Activated CD4-positive, alpha-beta memory T cell treated with anti-CD3 and anti-CD28 coated beads for 36 hours (primary cell): ENCODE measurements at regions not wholly inside any gene's neighbourhood (a gene's known extent, or its start where the extent isn't known, plus 50 kb on each side); places are given as distances from the start of the nearest gene placed in this dataset.
A peak's percentile ranks its signal among the peaks of the same experiment; 100 is the strongest.
"Not testable (repeated sequence)": the region's sequence is repeated elsewhere in the genome, so short reads cannot be mapped to it uniquely, and the experiment has no call there.

Experiments used
- CTCF ChIA-PET: fragments of 350-600 bp; sonication (Branson Sonifier 250); formaldehyde crosslinking; loops from one replicate; lab custom pipeline; 2021; ENCODE audit warnings: antibody characterized with exemption, inconsistent platforms; lab: Charles Lee
- POLR2A ChIA-PET: fragments of 350-600 bp; sonication (Branson Sonifier 250); formaldehyde crosslinking; loops from one replicate; lab custom pipeline; 2021; ENCODE audit warnings: antibody characterized with exemption; lab: Charles Lee
- DNase-seq: peaks from one replicate; pipeline ENCODE4 v3.0.0-alpha.2; 2020
- H3K27ac Mint-ChIP-seq: one replicate; pipeline ENCODE4 v1.8.0; 2021; ENCODE audit warnings: mixed read lengths
- H3K27me3 Mint-ChIP-seq: one replicate; pipeline ENCODE4 v1.8.0; 2021; ENCODE audit warnings: mixed read lengths
- H3K36me3 Mint-ChIP-seq: one replicate; pipeline ENCODE4 v1.8.0; 2021; ENCODE audit warnings: mixed read lengths
- H3K4me1 Mint-ChIP-seq: one replicate; pipeline ENCODE4 v1.8.0; 2021; ENCODE audit warnings: low read depth, mixed read lengths
- H3K4me3 Mint-ChIP-seq: one replicate; pipeline ENCODE4 v1.8.0; 2021; ENCODE audit warnings: mild to moderate bottlenecking, mixed read lengths
- H3K9me3 Mint-ChIP-seq: one replicate; pipeline ENCODE4 v1.8.0; 2021; ENCODE audit warnings: mixed read lengths
- intact Hi-C: fragments of 100-400 bp; cut with micrococcal nuclease; formaldehyde crosslinking; loops from one replicate; pipeline ENCODE4 v1.15.1; 2023

DNA sequence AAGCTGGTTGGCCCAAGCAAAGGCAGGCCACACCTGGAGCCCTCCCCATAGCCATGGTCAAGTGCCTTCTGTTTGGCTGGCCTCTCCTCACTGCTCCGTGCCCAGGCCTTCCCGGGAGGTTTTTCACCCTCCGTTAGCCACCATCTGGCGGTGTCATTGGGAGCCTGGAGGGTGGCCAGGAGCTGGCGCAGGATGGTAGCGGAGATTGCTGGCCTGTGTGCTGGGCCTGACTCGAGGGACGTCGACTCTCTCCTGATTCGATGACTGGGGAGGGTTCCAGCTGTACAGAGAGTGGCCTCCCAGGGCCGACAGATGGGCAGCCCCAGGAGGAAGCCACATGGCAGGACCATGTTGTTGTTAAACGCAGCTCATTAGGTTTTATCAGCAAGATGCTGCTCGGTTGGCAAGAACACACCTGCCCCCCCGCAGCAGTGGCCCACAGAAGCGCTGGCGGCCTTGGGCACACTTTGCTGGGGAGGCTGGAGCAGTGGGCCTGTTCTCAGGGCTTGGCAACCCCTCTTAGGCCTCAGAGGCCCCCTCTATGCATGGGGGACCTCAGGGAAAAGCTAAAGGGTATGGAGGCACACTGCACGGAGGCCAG lies 64.0 kb upstream of the CACUL1 start:
- Mint-ChIP-seq H3K36me3 (no peaks in the 10 kb centered on the region), H3K9me3 (no peaks in the 10 kb centered on the region), H3K27ac (no peak overlapping the region), H3K4me1 (no peaks in the 10 kb centered on the region), H3K27me3 (peaks cover under 1% of the 10 kb centered on the region), H3K4me3 (no peak overlapping the region)
- ChIA-PET POLR2A (no interaction called here), CTCF (no interaction called here)
- no peak for DNase-seq
- intact Hi-C loops = no loop called here

DNA sequence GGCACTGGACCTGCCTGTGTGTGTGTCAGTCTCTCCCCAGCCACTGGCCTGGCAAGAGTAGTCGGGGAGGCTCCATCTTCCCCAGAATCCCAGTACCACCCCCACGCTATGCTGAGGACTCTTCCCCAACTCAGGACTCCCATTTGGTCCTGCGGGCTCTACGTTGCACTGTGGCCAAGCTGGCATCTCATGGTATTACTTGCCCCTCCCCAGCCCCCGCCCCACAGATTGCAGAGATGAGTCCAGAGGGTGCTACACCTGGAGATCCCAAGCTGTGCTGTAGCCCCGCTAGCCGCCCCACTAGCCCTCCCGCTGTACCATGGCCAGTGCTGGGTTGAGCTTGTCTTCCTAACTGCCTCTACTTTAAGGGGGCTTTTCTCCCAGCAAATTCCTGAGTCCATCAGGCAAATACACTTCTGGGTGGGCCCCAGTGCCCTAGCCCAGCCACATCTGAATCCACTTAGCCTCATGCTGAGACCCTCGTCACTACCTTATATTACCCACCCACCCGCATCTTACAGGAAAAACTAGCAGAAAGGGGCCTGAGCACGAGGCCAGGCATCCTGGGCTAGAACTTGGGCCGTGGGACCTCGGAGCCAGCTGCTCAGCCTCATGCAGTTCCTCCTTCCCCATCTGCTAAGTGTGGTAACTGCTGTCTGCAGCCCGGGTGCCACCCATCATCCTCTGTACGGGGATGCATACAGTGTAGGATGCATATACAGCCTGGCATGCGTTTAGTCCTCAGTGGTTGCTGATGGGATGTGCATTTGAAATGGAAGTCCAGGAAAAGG lies 65.8 kb upstream of the CACUL1 start:
- ChIA-PET CTCF (no interaction called here), POLR2A (no interaction called here)
- no peak overlapping the region for H3K27ac Mint-ChIP-seq
- no peak for DNase-seq
- no peak overlapping the region for H3K4me3 Mint-ChIP-seq
- H3K9me3 Mint-ChIP-seq = no peaks in the 10 kb centered on the region
- no peaks in the 10 kb centered on the region for H3K4me1 Mint-ChIP-seq
- H3K36me3 Mint-ChIP-seq = no peaks in the 10 kb centered on the region
- no peaks in the 10 kb centered on the region for H3K27me3 Mint-ChIP-seq
- intact Hi-C loops = no loop called here

DNA sequence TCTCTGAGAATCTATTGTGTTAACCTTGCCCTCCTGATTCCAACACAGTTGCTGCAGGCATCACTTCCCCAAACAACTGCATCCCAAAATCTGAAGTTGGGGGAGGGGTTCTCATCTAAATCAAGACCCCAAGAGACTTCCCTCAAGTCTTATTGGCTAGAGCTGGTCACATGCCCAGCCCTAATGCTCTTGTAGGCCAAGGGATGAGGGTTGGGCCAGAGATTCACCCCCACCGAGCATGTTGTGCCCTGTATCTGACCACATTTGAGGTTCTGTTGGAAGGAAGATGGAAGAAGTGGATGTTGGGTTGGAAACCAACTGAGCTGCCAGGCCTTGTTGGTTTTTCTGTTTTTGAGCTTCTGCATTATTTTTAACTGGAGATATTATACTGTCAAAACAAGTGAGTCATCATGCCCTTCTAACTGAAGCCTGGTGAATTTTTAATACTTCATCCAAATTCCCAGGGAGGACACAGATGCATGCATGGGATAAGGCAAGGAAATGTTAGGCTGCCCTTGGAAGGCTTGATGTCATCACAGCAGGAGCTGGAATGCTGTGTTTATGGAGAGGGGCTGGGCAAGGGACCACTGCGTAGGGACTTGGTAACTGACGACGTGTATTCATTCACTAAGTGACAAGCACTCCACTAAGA lies 68.6 kb upstream of the CACUL1 start:
- Mint-ChIP-seq H3K9me3 (no peaks in the 10 kb centered on the region), H3K4me1 (no peaks in the 10 kb centered on the region), H3K27ac (no peak overlapping the region), H3K36me3 (no peaks in the 10 kb centered on the region), H3K27me3 (no peaks in the 10 kb centered on the region), H3K4me3 (no peak overlapping the region)
- ChIA-PET POLR2A (no interaction called here), CTCF (no interaction called here)
- intact Hi-C loops = no loop called here
- no peak for DNase-seq

DNA sequence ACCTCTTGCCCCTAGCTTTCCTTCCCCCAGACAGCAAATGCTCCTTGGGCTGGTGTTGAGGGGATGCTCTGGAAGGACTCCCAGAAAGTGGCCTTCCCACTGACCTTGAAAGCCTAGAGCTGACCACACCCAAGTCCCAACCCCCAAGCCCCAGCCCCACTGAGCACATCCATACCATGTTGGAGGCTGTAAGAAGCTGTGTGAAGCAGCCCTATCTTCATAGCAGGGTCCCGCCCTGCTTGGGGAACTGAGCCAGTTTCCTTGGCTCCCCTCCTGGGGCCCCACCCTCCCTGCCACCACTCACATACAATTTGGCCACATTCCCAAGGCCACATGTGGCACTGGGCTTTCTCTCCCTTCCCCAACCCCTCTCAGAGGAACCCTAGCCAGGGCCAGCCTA lies 72.3 kb upstream of the CACUL1 start:
- ChIA-PET CTCF (interaction anchor here (1.1 to 1.5 kb wide), 3 partner anchors 9 to 25 kb away, joined by 3 to 8 read pairs (median 4); no protein-coding TSS in a partner anchor), POLR2A (no interaction called here)
- intact Hi-C loops = no loop called here
- no peak overlapping the region for H3K4me3 Mint-ChIP-seq
- DNase-seq = no peak
- H3K4me1 Mint-ChIP-seq = peaks cover 3% of the 10 kb centered on the region
- no peaks in the 10 kb centered on the region for H3K36me3 Mint-ChIP-seq
- H3K9me3 Mint-ChIP-seq = no peaks in the 10 kb centered on the region
- H3K27ac Mint-ChIP-seq = no peak overlapping the region
- H3K27me3 Mint-ChIP-seq = no peaks in the 10 kb centered on the region

DNA sequence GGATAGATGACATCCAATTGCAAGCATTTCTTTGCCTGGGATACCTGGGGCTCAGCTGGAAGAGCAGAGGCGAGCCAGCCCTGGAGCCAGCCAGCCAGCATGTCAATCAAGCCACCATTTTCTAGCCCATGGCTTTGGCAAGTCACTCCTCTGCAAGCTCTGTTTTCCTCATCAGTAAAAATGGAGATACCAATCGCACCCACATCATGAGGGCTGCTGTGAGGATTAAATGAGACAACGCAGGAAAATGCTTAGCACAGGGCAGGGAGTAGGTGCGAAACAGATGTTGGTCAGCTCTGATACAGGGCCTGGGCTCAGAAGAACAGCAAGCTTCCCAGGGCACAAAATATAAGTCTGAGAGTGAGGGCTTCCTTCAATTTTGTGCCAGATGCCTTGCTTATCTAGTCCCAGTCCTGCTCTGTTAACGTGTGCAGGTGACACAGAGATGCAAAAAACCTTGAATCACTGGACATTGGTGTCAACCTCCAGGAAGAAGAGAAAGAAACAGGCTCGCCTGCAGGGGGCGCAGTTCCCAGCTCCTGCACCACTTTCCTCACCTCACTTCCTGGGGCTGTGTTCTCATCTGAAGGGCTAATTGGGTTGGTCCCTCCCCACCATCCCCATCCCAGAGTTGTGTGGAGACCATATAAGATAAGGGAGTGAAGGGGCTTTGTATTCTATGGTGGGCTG lies 72.8 kb upstream of the CACUL1 start:
- Mint-ChIP-seq H3K9me3 (no peaks in the 10 kb centered on the region), H3K36me3 (no peaks in the 10 kb centered on the region), H3K27ac (no peak overlapping the region), H3K4me1 (peaks cover 7% of the 10 kb centered on the region), H3K27me3 (no peaks in the 10 kb centered on the region), H3K4me3 (no peak overlapping the region)
- intact Hi-C loops = no loop called here
- CTCF ChIA-PET = interaction anchor here (0.6 to 1.5 kb wide), 4 partner anchors 10 to 303 kb away, joined by 3 to 8 read pairs (median 4); no protein-coding TSS in a partner anchor
- peak; percentile 23 for DNase-seq
- POLR2A ChIA-PET = no interaction called here

DNA sequence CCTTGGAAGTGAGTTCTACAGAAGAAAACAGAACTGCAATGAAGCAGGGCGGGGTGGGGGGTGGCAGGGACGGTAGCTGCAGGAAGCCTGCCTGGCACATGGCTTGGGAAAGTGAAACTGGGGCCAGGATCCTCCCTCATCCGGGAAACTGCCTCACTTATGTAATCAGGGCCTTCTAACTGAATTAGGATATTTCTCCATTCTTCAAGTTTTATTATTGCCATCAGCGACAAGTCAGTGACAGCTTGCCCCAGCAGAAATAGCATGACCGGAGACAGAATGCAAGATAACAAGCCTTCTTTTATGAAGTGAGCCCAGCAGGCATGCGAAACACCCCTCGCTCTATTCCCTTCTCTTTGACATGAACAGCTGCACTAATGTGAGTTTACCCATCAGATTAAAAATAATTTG lies 77.5 kb upstream of the CACUL1 start:
- H3K27me3 Mint-ChIP-seq = no peaks in the 10 kb centered on the region
- ChIA-PET POLR2A (no interaction called here), CTCF (no interaction called here)
- H3K9me3 Mint-ChIP-seq = no peaks in the 10 kb centered on the region
- peaks cover 7% of the 10 kb centered on the region for H3K4me1 Mint-ChIP-seq
- DNase-seq = peak; percentile 11
- H3K27ac Mint-ChIP-seq = no peak overlapping the region
- H3K4me3 Mint-ChIP-seq = no peak overlapping the region
- H3K36me3 Mint-ChIP-seq = no peaks in the 10 kb centered on the region
- intact Hi-C loops = no loop called here

DNA sequence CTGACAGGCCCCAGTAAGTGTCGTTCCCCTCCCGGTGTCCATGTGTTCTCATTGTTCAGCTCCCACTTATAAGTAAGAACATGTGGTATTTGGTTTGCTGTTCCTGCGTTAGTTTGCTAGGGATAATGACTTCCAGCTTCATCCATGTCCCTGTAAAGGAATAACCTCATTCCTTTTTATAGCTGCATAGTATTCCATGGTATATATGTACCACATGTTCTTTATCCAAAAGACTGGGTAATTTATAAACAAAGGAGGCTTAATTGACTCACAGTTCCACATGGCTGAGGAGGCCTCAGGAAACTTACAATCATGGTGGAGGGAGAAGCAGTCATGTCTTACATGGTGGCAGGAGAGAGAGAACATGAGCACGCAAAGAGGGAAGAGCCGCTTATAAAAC lies 79.6 kb upstream of the CACUL1 start:
- POLR2A ChIA-PET, H3K4me1 Mint-ChIP-seq, H3K36me3 Mint-ChIP-seq, H3K9me3 Mint-ChIP-seq, H3K27me3 Mint-ChIP-seq, intact Hi-C loops, H3K27ac Mint-ChIP-seq, DNase-seq, H3K4me3 Mint-ChIP-seq: not testable (repeated sequence)
- CTCF ChIA-PET = interaction anchor here (1.1 kb wide), 1 partner anchor 15 kb away, joined by 4 read pairs; no protein-coding TSS in a partner anchor

DNA sequence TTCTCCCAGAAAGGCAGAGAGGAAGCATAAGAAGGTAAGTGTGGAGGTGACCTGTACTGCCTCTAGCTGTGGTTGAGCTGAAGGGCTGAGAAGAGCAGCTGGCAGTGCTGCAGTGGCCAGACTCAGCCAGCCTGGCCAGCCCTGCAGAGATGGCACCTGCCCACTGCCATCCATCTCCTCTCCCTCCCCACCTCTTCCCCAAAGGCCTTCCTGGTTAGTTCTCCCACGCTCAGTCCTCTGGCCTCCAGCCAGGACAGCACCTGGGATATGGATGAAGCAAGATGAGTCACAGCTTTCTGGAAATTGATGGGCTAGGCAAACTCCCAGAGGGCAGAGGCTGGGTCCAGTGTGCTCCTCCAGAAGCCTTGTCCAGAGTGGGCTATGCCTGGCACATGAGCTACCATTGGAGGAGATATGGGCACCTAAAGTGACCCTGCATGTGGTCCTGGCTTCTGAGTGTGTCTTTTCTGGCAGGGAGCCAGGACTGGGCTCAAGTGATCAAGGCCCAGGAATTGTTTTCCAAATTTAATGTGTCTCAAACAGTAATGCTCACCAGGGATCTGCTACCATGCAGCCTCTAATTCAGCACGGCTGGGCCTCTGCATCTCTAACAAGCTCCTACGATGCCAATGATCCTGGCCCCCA lies 81.0 kb upstream of the CACUL1 start:
- Mint-ChIP-seq H3K27ac (no peak overlapping the region), H3K27me3 (no peaks in the 10 kb centered on the region), H3K9me3 (no peaks in the 10 kb centered on the region), H3K4me3 (no peak overlapping the region), H3K4me1 (peaks cover 20% of the 10 kb centered on the region), H3K36me3 (no peaks in the 10 kb centered on the region)
- no peak for DNase-seq
- ChIA-PET POLR2A (no interaction called here), CTCF (interaction anchor here (0.6 kb wide), 1 partner anchor 21 kb away, joined by 5 read pairs; no protein-coding TSS in a partner anchor)
- intact Hi-C loops = no loop called here

DNA sequence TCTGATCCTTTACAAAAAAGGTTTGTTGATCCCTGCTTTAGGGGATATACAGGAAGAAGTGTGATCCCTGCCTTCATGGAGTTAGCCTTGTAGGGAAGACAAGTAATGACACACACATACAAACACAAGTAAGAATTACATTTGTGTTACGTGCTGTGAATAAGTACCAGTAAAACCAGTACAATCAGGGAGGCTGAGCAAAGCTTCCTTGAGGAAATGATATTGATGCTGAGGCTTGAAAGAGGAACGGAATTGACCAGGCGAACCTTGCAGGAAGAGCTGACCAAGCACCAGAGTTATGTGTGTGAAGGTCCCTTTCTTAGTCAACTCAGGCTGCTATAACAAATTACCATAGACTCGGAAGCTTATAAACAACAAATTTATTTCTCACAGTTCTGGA lies 83.6 kb upstream of the CACUL1 start:
- intact Hi-C loops = no loop called here
- H3K36me3 Mint-ChIP-seq = no peaks in the 10 kb centered on the region
- no peak overlapping the region for H3K27ac Mint-ChIP-seq
- no peaks in the 10 kb centered on the region for H3K9me3 Mint-ChIP-seq
- ChIA-PET CTCF (interaction anchor here (1.2 to 1.4 kb wide), 2 partner anchors 11 to 117 kb away, joined by 3 to 4 read pairs; no protein-coding TSS in a partner anchor), POLR2A (no interaction called here)
- DNase-seq = no peak
- H3K4me3 Mint-ChIP-seq = no peak overlapping the region
- peaks cover 13% of the 10 kb centered on the region for H3K4me1 Mint-ChIP-seq
- H3K27me3 Mint-ChIP-seq = no peaks in the 10 kb centered on the region

DNA sequence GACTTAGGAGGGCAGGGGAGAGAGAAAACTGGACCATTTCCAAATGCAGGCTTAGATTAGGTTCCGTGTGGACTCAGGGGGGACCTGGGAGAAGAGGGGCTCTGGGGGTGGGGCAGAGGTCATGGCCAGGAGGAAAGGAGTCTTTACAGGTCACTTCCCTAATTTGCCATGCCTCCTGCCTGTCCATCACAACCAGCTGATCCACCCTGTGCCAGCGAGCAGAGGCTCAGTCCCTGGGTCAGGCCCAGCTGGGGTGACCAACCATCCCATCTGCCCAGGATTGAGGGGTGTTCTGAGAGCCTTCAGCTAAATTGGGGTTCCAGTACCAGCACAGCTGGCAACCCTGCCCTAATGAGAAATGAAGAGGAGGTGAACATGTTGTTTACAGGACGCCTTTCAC lies 84.6 kb upstream of the CACUL1 start:
- POLR2A ChIA-PET = no interaction called here
- H3K4me1 Mint-ChIP-seq = peaks cover 13% of the 10 kb centered on the region
- H3K36me3 Mint-ChIP-seq = no peaks in the 10 kb centered on the region
- no peaks in the 10 kb centered on the region for H3K27me3 Mint-ChIP-seq
- H3K9me3 Mint-ChIP-seq = no peaks in the 10 kb centered on the region
- CTCF ChIA-PET = interaction anchor here (1.4 kb wide), 1 partner anchor 10 kb away, joined by 4 read pairs; no protein-coding TSS in a partner anchor
- intact Hi-C loops = no loop called here
- H3K27ac Mint-ChIP-seq = peak overlapping the region; percentile 19
- no peak overlapping the region for H3K4me3 Mint-ChIP-seq
- no peak for DNase-seq

DNA sequence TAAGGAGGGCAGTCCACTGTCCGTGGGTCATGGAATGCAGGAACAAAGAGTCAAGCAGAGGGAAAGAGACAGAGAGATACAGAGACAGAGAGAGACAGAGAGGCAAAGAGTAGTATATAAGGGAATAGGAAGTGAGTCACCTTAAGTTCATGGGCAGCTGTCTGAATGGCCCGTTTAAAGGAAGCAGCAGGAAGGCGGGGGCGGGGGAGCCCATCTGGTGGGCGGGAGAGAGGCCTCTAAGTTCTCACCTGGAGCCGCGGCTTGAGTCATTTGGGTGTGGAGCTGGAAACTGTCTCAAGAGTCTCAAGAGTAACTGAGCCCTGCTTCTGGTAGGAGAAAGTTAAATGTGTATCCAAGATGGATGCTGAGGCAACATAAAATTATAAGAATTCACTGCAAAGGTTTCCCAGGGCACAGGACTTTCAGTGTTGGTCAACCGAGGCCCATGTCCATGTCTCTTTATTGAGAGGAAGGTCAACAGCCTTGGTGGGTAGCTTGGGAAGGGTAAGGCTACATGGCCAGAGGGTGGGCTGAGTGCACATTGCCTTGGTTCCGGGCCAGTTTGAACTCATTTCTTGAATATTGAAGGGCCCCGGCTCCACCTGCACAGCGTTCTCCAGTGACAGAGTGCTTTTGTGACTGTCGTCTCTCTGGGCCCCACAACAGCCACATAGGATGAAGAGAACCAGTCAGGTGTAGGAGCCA lies 85.5 kb upstream of the CACUL1 start:
- Mint-ChIP-seq H3K9me3 (no peaks in the 10 kb centered on the region), H3K27me3 (no peaks in the 10 kb centered on the region), H3K27ac (peak overlapping the region; percentile 14), H3K36me3 (no peaks in the 10 kb centered on the region), H3K4me3 (no peak overlapping the region), H3K4me1 (peaks cover 13% of the 10 kb centered on the region)
- intact Hi-C loops = loop anchor here (1.0 kb wide), 2 partner anchors 86 to 142 kb away; partner anchors contain the start of gene CACUL1
- ChIA-PET POLR2A (no interaction called here), CTCF (interaction anchor here (1.7 to 2.0 kb wide), 2 partner anchors 10 to 12 kb away, joined by 8 to 9 read pairs; no protein-coding TSS in a partner anchor)
- peak; percentile 93 for DNase-seq
